Stimulated activated CD4-positive, alpha-beta T cell treated with anti-CD3 and anti-CD28 coated beads, Interleukin-1b, Interleukin-23, amount 100 ng/mL, for 48 hours (primary cell): ENCODE measurements at regions not wholly inside any gene's neighbourhood (a gene's known extent, or its start where the extent isn't known, plus 50 kb on each side); places are given as distances from the start of the nearest gene placed in this dataset.
A peak's percentile ranks its signal among the peaks of the same experiment; 100 is the strongest.

Experiments
- DNase-seq: peaks from one replicate; pipeline ENCODE4 v3.0.0-alpha.2; 2020

DNA sequence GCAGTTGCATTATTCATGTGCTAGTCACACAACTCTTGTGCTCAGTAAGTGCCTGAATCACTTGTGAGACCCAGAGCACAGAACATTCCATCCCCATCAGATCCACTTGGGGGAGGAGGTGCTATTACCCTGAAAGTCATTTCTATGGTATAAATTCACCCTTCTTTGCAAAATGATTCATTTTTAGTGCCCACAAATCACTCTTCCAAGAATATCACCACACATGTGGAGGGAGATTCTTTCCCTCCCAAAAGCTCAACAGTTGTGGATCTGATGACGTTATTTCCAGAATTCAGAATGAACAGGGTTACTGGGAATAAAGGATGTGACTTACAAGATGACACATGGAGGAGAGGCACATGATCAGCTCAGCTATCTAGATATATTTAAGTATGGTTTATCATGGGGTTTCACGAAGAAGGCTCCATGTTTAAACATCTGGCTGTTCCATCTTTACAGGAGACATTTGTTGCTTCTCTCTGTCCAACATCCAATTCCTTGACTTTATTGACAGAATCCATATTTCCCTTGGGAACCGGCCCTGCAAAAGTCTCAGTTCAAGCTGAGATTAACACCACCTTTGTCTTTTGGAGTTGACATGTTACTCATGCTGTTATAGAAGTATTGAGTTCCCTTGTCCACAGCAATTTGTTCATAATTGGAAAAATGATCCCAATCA is 214.2 kb upstream of the PROK2 start:
- DNase-seq, result peak; percentile 61

DNA sequence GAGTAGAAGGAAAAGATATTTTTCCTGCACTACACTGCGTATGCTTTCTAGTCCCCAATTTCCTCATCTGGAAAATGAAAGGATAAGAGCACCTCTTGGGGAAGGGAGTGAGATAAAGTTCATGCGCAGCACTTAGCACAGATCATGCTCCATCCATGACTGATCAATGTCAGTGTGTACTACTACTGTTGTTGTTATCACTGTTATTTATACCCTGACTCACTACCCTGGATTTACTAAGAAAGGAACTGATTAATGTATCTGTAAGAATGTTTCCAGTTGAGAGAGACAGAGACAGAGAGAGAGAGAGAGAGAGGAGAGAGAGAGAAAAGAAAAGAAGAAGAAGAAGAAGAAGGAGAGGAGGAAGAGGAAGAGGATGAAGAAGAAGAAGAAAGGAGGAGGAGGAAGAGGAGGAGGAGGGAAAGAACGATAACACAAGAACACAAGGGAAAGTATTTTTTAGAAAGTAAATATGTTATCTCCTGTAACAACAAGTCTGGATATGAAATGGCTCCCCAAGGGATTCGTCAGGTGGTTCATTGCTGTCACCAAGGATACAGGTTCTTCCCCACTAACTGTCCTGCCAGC is 212.2 kb upstream of the PROK2 start:
- DNase-seq, result no peak

DNA sequence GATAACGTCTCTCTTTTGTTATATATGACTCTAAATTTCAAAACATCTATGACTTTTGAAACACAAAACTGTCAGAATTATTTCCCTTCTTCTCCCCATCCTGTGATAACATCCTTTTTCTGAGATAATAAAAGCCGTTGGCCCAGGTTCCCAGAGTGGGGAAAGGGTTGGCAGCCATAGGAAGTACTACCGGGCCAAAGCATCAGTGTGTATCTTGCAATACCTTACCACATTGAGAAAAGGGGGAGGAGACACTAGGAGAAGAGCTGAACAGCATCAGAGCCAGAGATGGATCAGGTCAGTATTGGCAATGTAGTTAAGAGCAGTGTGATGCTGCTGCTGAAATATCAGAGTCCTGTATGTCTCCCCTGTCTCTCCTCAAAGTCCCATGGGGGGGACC is 210.0 kb upstream of the PROK2 start:
- DNase-seq, result no peak

DNA sequence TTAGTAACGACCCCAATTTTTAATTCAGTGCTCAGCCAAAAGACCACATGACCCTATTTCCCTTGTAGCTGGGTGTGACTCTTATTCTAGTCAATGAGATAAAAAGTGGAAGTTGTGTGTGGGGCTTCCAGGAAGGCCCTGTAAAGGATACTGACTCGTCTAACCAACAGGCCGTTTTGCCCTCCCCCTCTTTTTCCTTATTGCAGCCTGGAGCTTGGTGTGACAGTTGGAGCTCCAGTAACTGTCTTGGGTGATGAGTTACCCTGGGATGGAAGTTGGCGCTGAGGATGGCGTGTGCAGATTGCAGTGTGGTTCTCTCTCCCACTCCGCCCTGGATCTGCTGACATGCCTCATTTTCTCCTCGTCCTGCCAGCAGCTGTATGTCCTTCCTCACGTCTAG is 209.3 kb upstream of the PROK2 start:
- DNase-seq, result peak; percentile 40

DNA sequence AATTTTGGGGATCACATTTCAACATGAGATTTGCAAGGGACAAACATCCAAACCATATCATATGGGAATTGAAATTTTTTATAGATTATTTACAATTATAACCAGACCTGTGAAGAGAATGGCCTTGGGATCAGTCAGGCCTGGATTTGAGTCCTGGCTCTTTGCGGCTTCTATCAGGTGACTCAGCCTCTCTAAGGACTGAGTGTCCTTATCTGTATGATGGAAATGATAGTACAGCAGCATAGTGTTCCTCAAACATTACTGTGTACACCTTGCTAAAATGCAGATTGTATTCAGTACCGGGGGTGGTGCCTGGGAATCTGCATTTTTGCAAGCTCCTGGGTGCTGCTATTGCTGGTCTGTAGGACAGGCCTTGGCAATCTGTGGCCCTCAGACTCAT is 206.7 kb upstream of the PROK2 start:
- DNase-seq, result no peak

DNA sequence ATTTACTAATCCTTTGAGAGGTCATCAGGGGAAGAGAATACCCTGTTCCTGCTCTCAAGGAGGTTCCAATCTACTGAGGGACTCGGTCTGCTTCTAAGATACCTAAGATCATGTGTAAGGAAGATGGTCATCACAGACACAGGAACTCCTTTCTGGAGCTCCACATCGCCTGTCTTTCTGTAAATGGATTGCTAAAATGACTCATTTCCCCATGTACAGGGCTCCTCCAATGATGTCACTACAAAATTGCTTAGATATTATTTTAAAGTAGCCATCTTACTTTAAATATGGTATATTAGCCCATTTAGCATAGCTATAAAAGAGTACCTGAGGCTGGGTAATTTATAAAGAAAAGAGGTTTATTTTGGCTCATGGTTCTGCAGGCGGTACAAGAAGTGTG is 206.1 kb upstream of the PROK2 start:
- DNase-seq, result no peak

DNA sequence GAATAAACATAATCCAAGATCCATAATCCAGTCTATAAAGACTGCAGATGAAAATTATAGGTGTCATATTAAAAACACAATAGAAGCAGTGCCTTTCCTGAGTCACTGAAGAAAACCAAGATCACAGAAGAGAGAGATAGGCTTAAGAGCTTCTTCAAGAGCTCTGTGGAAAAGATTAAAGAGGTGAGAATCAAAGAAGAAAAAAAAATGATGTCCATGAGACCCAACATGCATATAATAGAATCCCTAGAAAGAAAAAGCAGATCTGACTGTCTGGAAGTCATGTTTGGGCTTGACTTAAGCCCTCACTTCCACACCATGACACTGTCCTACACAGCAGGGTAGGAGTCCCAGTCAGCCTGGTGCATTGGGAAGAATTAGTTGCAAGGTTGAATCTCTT is 205.6 kb upstream of the PROK2 start:
- DNase-seq, result no peak

DNA sequence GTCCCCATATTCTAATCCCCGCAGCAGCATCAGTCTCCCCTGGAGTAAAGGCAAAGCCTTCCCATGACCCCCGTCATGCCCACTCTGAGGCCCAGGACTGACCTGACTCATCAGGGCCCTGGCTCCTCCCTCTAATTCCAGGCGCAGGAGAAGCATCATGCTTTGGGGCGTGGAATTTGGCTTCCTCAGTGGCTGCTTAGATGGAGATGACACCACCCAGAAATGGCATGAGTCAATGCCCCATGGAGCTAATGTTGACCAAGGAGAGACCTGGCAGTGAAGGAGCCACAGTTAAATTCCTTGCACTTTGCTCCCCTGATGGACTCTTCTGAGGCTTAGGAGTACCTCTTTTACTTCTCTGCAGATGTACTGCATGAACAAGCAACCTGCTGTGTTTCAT is 204.2 kb upstream of the PROK2 start:
- DNase-seq, result no peak

DNA sequence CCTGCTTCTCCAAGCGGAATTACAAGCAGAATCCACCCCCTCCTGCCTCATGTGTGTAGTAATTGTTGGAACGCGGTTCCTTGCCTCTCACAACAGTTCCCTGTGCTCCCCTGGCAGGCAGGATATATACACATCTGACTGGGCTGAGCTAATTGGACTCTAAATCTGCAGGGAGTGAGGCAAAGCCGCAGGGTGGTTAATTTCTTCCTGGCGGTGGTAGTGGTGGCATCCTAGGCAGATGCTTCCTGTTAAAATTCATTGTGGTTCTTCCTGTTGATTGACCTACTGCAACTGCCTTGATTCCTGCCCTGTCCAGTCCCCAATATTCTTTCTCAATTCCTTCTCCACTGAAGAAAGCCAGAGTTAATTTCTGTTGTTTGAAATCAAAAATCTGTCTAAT is 202.9 kb upstream of the PROK2 start:
- DNase-seq, result no peak

DNA sequence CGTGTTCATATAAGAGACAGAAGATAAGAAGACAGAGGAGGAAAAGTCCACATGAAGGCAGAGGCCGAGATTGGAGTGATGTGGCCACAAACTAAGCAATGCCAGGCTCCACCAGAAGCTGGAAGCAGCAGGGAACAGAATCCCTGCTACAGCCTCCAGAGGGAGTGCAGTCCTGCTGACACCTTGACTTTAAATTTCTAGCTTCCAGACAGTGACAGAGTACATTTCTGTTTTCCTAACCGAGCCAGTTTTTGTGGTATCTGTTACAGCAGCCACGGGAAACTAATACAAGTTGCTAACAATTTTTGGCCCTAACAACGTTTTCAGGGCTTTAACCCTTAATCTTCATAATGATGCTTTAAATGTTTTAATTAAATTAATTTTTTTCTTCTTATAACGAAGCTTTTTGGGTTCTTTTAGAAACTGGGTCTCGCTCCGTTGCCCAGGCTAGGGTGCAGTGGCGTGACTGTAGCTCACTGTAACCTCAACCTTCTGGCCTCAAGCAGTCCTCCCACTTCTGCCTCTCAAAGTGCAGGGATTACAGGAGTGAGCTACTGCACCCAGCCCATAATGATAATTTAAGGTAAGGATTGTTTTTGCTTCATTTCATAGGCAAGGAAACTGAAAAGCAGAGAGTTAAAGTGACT is 202.3 kb upstream of the PROK2 start:
- DNase-seq, result no peak

DNA sequence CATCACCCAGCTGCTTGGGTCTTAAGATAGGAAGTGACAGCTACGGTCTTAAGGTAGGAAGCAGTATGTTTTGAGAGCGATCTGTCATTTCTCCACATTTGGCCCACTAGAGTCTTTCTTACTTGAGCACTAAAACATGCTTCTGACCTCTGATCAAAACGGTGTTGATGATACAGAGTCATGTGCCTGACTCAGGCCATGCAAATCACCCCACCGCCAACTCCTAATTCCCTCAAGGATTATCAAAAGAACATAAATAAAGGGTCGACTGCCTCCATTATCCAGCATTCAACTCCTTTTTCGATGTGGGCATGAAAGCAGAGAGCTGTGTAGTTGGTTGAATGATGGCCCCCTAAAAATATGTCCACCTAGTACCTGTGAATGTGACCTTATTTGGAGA is 201.7 kb upstream of the PROK2 start:
- DNase-seq, result no peak

DNA sequence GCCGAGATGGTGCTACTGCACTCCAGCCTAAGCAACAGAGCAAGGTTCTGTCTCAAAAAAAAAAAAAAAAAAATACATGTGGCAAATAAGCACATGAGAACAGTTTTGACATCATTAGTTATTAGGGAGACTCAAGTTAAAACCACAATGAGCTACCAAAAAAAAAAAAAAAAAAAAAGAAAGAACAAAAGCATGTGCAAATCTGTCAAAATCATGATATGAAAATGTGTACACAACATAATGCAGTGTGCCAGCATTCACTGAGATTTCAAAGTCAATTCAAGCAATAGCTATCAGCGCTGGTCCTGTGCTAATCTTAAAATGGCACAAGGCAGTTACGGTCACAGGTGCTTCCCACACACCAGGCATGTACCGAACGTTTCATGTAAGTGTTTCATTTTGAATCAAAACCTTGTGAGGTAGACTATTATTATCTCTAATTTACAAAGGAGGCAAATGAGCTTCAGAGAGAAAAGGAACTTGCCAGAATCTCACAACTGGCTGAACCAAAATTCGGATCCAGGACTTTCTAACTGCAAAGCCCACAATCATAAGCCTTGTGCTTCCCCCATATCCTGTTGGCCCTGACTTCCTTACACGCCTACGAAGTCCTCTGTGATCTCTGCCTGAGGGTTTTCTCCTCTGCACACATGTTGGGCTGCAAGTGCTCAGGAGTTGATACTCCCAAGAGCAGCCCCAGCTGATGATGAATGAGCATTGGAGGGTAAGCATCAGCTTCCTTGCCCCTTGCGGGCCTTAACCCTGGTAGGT is 200.1 kb upstream of the PROK2 start:
- DNase-seq, result peak; percentile 52

DNA sequence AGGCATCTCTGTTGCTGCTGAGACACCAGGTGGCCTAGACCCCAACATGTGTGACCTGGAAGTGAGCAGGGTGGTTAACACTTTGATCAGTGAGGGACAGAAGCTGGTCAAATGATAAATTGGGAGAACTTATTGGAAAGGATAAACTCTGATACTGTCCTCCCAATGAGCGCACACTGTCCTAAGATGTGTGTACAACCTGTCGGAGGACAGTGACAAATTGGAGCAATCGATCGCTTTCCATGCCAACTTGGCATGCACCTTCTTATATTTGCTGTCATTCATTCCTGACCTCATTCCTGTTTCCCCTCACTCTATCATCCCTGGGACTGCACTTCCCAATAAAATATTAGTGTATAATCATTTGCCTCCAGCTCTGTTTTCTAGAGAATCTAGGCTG is 198.7 kb upstream of the PROK2 start:
- DNase-seq, result no peak

DNA sequence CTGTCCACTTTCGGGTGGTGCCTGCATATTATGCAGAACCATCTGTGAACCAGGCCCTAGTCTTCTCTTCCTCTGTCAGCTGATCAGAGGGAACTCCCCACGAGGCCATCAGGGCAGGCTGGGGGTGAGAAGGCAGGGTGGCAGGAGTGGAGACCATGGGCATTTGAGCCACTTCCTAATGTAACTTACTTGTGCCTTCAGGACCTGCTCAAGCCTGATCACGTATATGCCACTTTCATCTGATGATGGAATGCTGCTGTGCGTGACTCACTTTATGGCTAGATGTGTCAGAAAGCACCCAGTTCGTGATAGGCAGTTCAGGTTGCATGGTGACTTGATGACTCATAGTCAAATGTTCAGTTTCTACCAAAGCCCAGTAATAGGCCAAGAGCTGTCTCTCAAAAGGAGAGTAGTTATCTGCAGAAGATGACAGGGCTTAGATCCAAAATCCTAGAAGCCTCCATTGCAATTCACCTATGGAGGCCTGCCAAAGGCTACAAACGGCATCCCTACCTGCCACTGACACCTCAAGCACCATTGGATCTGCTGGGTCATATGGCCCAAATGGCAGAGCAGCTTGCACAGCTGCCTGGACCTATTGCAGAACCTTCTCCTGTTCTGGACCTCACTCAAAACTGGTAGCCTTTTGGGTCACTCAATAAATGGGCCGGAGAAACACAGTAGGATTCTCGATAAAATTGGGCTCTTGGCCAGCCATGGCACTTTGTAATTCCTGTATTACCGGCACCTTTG is 197.7 kb upstream of the PROK2 start:
- DNase-seq, result peak; percentile 78

DNA sequence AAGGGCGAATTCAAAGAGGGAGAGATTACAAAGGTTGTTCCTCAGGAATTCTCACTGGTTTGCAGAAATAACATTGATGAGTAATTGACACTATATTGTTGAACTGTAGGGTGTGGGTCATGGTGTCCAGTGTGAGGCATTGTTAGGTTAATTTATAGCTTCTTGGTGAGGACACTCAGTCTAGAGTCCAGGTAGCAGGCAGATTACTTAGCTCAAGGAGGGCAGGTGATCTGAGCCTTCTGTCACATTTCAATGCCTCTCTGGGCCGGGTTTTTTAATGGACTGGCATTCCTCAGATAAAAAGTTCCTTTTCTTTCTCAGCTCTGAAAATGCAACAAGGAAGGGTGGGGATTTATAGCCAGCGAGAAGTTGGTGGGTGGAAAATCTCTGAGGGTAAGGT is 194.2 kb upstream of the PROK2 start:
- DNase-seq, result no peak

DNA sequence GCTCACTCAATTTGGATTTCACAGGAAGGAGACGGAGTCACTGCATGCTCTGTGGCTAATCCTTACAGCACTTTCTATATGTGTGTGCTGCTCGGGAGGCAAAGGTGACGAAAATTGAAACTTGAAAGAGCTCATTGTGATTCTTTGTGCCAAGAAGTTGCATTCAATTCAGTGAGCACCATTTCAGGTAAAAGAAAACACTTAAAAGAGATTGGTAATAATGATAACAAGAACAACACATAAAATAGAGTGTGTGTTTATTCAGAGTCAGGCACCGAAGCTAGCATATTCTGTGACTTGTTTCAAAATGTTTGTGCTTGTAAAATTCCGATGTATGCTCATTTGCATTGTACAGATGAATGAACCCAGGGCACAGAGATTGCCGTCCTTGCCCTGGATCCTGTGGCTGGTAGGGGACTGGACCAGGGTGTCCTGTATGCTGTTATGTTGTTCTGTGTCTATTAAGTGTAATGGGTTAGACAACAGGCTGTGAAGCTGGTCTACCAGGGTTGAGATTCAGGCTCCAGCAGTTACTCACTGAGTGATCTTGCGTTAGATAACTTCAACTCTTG is 193.3 kb upstream of the PROK2 start:
- peak; percentile 65 for DNase-seq

DNA sequence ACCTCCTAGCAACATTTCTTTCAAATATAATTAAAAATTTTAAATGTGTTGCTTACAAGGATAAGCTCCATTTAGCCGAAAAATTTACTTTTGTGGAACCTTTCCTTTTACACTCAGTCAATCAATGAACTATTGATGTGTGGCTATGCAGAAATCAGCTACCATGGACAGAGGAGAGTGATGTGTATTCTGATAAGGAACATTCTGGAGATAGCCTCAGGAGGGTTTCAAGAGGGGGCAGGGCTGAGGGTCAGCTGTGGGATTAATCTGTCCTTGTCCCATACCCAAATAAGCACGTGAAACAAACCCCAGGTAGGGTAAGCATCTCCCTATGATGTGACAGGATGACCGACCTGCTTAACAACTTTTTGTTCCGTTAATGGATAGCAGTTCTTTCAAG is 192.6 kb upstream of the PROK2 start:
- DNase-seq, result no peak

DNA sequence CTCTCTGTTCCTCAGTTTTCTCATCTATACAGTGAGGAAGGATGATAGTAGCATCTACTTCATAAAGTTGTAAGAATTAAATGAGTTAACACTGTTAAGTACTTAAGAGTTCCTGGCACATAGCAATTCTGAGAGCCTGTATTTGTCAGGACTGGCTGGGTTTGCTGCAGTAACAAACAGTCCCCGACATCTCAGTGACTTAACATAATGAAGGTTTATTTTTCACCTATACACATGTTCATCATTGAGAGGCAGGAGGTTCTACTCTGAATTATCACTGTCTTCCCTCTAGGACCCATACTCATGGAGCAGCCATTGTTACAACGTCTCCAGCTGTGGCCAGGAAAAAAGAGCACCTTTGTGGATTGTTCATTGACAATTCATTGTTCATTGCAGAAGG is 190.6 kb upstream of the PROK2 start:
- DNase-seq, result no peak

DNA sequence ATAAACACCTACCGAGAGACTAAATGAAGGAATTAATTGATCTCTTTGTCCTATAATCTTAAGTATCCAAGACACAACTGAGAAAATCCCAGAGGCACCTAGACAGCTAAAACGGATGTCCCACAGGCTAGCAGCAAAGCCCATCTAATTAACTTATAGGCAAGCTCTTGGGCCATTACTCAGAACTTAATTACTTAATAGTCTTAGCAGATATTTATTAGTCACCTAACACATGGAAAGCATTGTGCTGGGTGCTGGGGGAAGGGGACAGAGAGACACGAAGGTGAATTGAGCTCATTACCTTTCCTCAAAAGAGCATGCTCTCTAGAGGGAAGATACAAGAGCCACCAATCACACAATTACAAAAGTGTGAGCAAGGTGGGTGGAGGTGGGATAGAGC is 189.8 kb upstream of the PROK2 start:
- no peak for DNase-seq

DNA sequence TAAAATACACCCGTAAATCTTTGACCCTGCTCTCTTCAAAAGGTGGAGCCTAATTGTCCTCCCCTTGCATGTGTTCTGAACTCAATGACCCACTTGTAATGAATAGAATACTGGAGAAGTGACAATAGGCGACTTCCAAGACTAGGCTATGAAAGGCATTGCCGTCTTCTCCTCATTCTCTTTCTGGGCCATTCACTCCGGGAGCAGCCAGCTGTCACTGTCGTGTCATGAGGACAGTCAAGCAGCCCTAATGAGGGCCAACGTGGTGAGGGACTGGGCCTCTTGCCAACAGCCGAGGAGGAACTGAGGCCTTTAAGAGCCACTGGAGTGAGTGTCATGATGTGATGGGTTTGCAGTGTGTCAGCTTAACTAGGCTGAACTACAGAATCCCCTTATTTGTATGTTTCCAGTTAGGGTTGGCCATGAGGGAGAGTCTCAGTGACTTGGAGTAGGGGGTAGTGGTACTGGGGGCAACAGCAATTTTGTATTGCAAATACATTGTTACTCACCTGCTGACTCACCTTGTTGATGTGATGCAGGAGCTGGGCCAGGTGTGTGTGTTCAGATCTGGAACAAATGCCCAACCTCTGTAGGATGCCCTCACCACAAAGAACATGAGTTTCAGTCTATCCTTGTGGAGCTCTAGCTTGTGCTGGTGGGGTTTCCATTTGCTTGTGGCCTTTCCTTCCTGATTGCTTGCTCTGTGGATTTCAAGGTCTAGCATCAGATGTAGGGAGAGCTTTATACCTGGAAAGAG is 188.5 kb upstream of the PROK2 start:
- DNase-seq, result no peak

DNA sequence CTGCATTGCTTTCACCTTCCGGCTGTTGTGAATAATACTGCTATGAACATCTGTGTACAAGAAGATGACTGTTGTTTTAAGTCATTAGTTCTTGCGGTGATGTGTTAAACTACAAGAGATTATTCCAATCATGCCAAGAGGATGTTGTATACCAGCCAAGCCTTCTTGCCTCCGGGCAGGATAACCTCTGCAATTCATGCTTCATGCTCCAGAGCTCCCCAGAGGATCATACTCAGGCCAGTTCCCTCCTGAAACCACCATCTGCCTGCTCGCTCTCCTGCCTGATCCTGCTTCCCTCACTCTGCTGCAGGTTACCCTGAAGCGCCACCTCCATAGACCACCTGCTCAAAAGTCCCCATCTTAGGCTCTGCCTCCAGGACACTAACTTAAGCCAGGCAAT is 187.1 kb upstream of the PROK2 start:
- no peak for DNase-seq

DNA sequence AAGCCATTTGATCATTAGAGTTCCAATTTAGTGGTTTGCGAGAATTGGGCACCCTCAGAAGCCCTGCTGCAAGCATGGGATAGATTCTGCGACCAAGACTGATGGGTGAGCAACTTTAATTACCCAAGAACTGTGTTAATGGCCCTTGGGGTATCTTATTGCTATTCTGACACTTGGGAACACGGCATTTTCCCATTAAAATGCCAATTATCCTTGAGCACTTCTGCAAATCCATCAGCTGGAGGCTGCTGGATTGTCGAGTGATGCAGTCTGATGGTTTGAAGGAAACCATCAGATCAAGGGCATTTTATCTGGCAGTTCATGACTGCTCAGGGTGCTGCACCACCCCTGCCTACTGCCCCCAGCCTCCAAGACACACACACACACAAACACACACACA is 183.6 kb upstream of the PROK2 start:
- DNase-seq, result no peak
